ENCODE measurements at regions not wholly inside any gene's neighbourhood (a gene's known extent, or its start where the extent isn't known, plus 50 kb on each side); places are given as distances from the start of the nearest gene placed in this dataset.

GRCh38 chr12:94762259-94762942 is 112.0 kb upstream of the TMCC3 start:
- no peaks in the 10 kb centered on the region for H3K36me3 ChIP-seq (replicated peaks; ENCODE audit: insufficient read depth, low read depth)
- H3K27ac ChIP-seq = no peak overlapping the region
- TF ChIP-seq EZH2 (IDR thresholded peaks at IDR 0.05; ENCODE audit: borderline replicate concordance) = no peak
- TF ChIP-seq CTCF (IDR thresholded peaks at IDR 0.05; ENCODE audit: poor library complexity) = no peak
- no peak for TF ChIP-seq EZH2phosphoT487 (IDR thresholded peaks at IDR 0.05; ENCODE audit: low read depth, severe bottlenecking, unreplicated experiment)
- H3K4me3 ChIP-seq = no peak overlapping the region
- H3K9me2 ChIP-seq (replicated peaks; ENCODE audit: insufficient read depth) = no peaks in the 10 kb centered on the region
- H3K4me1 ChIP-seq (ENCODE audit: insufficient read depth) = peaks cover 3% of the 10 kb centered on the region
- H3K9me3 ChIP-seq (ENCODE audit: low read depth) = no peaks in the 10 kb centered on the region
- no peaks in the 10 kb centered on the region for H3K79me2 ChIP-seq
- H2AFZ ChIP-seq = no peak overlapping the region
- H3K4me2 ChIP-seq = no peak overlapping the region
- H3K27me3 ChIP-seq = no peaks in the 10 kb centered on the region
- DNase-seq (ENCODE audit: low spot score) = no peak
- H4K20me1 ChIP-seq (ENCODE audit: insufficient read depth, poor library complexity, severe bottlenecking) = no peaks in the 10 kb centered on the region
- WGBS (ENCODE audit: low lambda C conversion rate, missing lambda C conversion rate) = 70% methylated on average over 4 of the region's 4 CpGs

- Histone ChIP-seq H3K79me2 (no peaks in the 10 kb centered on the region), H3K36me3 (replicated peaks; ENCODE audit: insufficient read depth, low read depth) (no peaks in the 10 kb centered on the region), H3K4me3 (no peak overlapping the region), H3K9me2 (replicated peaks; ENCODE audit: insufficient read depth) (no peaks in the 10 kb centered on the region), H3K27me3 (no peaks in the 10 kb centered on the region), H3K27ac (no peak overlapping the region), H3K4me2 (no peak overlapping the region), H2AFZ (no peak overlapping the region), H3K4me1 (ENCODE audit: insufficient read depth) (peaks cover 3% of the 10 kb centered on the region), H3K9me3 (ENCODE audit: low read depth) (no peaks in the 10 kb centered on the region), H4K20me1 (ENCODE audit: insufficient read depth, poor library complexity, severe bottlenecking) (no peaks in the 10 kb centered on the region)
- no peak for DNase-seq (ENCODE audit: low spot score)
- no peak for TF ChIP-seq EZH2phosphoT487 (IDR thresholded peaks at IDR 0.05; ENCODE audit: low read depth, severe bottlenecking, unreplicated experiment)
- TF ChIP-seq CTCF (IDR thresholded peaks at IDR 0.05; ENCODE audit: poor library complexity) = no peak
- TF ChIP-seq EZH2 (IDR thresholded peaks at IDR 0.05; ENCODE audit: borderline replicate concordance) = no peak
- 82% methylated on average over 3 of the region's 3 CpGs for WGBS (ENCODE audit: low lambda C conversion rate, missing lambda C conversion rate)
These were observed 111.2 kb upstream of the TMCC3 start for GRCh38 chr12:94761559-94761958.

GRCh38 chr12:94760786-94761185 is 110.4 kb upstream of the TMCC3 start:
- no peaks in the 10 kb centered on the region for H3K36me3 ChIP-seq (replicated peaks; ENCODE audit: insufficient read depth, low read depth)

More at GRCh38 chr12:94760786-94761185, 110.4 kb upstream of the TMCC3 start:
- no peak overlapping the region for H3K4me2 ChIP-seq
- H3K27me3 ChIP-seq = no peaks in the 10 kb centered on the region
- H2AFZ ChIP-seq = no peak overlapping the region
- H3K79me2 ChIP-seq = no peaks in the 10 kb centered on the region
- no peak overlapping the region for H3K4me3 ChIP-seq
- no peaks in the 10 kb centered on the region for H3K9me3 ChIP-seq (ENCODE audit: low read depth)
- no peak overlapping the region for H3K27ac ChIP-seq
- peaks cover 3% of the 10 kb centered on the region for H3K4me1 ChIP-seq (ENCODE audit: insufficient read depth)
- 88% methylated on average over 2 of the region's 2 CpGs for WGBS (ENCODE audit: low lambda C conversion rate, missing lambda C conversion rate)
- no peak for DNase-seq (ENCODE audit: low spot score)
- H3K9me2 ChIP-seq (replicated peaks; ENCODE audit: insufficient read depth) = no peaks in the 10 kb centered on the region
- TF ChIP-seq EZH2 (IDR thresholded peaks at IDR 0.05; ENCODE audit: borderline replicate concordance) = no peak
- no peak for TF ChIP-seq CTCF (IDR thresholded peaks at IDR 0.05; ENCODE audit: poor library complexity)
- TF ChIP-seq EZH2phosphoT487 (IDR thresholded peaks at IDR 0.05; ENCODE audit: low read depth, severe bottlenecking, unreplicated experiment) = no peak
- H4K20me1 ChIP-seq (ENCODE audit: insufficient read depth, poor library complexity, severe bottlenecking) = no peaks in the 10 kb centered on the region

Measured in hepatocyte (in vitro differentiated cells).